ENCODE measurements at regions not wholly inside any gene's neighbourhood (a gene's known extent, or its start where the extent isn't known, plus 50 kb on each side); places are given as distances from the start of the nearest gene placed in this dataset.
"Not testable (repeated sequence)": the region's sequence is repeated elsewhere in the genome, so short reads cannot be mapped to it uniquely, and the experiment has no call there.

GRCh38 chr15:96470681-96471310 is 140.3 kb downstream of the NR2F2 start:
- no peaks in the 10 kb centered on the region for H3K4me1 ChIP-seq (ENCODE audit: control insufficient read depth, insufficient read depth, low read length)
- no peak overlapping the region for H3K27ac ChIP-seq (ENCODE audit: low read depth, low read length)
- no peaks in the 10 kb centered on the region for H3K9me3 ChIP-seq (ENCODE audit: control insufficient read depth, insufficient read depth, low read depth, low read length)
- H3K9ac ChIP-seq (ENCODE audit: low read length), result no peak overlapping the region
- H3K36me3 ChIP-seq (ENCODE audit: control insufficient read depth, insufficient read depth, low read length), result no peaks in the 10 kb centered on the region
- H3K27me3 ChIP-seq (ENCODE audit: control insufficient read depth, insufficient read depth, low read length), result peaks cover 5% of the 10 kb centered on the region; the same call in 1 of the 2 replicates
- no peak overlapping the region for H3K4me3 ChIP-seq (ENCODE audit: low read depth, low read length)

GRCh38 chr15:96472681-96473080 is 142.2 kb downstream of the NR2F2 start:
- no peaks in the 10 kb centered on the region for H3K4me1 ChIP-seq (ENCODE audit: control insufficient read depth, insufficient read depth, low read length)
- H3K9ac ChIP-seq (ENCODE audit: low read length), result no peak overlapping the region
- no peaks in the 10 kb centered on the region for H3K36me3 ChIP-seq (ENCODE audit: control insufficient read depth, insufficient read depth, low read length)
- no peak overlapping the region for H3K27ac ChIP-seq (ENCODE audit: low read depth, low read length)
- H3K27me3 ChIP-seq (ENCODE audit: control insufficient read depth, insufficient read depth, low read length), result peaks cover 5% of the 10 kb centered on the region; the same call in 1 of the 2 replicates
- H3K4me3 ChIP-seq (ENCODE audit: low read depth, low read length), result no peak overlapping the region
- no peaks in the 10 kb centered on the region for H3K9me3 ChIP-seq (ENCODE audit: control insufficient read depth, insufficient read depth, low read depth, low read length)

GRCh38 chr15:96473556-96473955 is 143.1 kb downstream of the NR2F2 start:
- H3K4me1 ChIP-seq (ENCODE audit: control insufficient read depth, insufficient read depth, low read length), result no peaks in the 10 kb centered on the region
- no peaks in the 10 kb centered on the region for H3K9me3 ChIP-seq (ENCODE audit: control insufficient read depth, insufficient read depth, low read depth, low read length)
- no peak overlapping the region for H3K9ac ChIP-seq (ENCODE audit: low read length)
- no peaks in the 10 kb centered on the region for H3K36me3 ChIP-seq (ENCODE audit: control insufficient read depth, insufficient read depth, low read length)
- H3K27ac ChIP-seq (ENCODE audit: low read depth, low read length), result no peak overlapping the region
- H3K27me3 ChIP-seq (ENCODE audit: control insufficient read depth, insufficient read depth, low read length), result peaks cover 5% of the 10 kb centered on the region; the same call in 1 of the 2 replicates
- H3K4me3 ChIP-seq (ENCODE audit: low read depth, low read length), result no peak overlapping the region

DNA sequence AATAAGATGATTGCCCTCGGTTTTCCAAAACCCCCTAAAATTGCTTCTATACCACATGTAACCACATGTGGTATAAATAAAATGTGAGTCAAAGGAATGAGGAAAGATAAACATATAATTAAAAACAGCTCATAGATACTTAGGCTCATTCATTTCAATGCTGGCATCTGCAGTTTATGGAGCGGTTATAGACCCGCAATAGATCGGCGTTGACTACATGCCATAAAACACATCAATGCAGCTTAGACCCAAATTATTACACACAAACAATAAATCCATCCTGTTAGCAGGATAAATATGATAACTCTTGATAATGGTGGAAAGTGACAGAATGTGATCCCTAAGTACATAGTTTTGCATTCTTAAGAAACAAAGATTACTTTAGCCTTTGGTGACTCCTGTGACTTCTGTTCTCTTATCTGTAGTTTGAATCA is 143.7 kb downstream of the NR2F2 start:
- Histone ChIP-seq H3K9me3 (ENCODE audit: control insufficient read depth, insufficient read depth, low read depth, low read length) (no peaks in the 10 kb centered on the region), H3K27me3 (ENCODE audit: control insufficient read depth, insufficient read depth, low read length) (peaks cover 5% of the 10 kb centered on the region; the same call in 1 of the 2 replicates), H3K27ac (ENCODE audit: low read depth, low read length) (no peak overlapping the region), H3K9ac (ENCODE audit: low read length) (no peak overlapping the region), H3K4me1 (ENCODE audit: control insufficient read depth, insufficient read depth, low read length) (no peaks in the 10 kb centered on the region), H3K4me3 (ENCODE audit: low read depth, low read length) (no peak overlapping the region), H3K36me3 (ENCODE audit: control insufficient read depth, insufficient read depth, low read length) (no peaks in the 10 kb centered on the region)

GRCh38 chr15:96477227-96477626 is 146.7 kb downstream of the NR2F2 start:
- H3K27me3 ChIP-seq (ENCODE audit: control insufficient read depth, insufficient read depth, low read length), result no peaks in the 10 kb centered on the region
- H3K9ac ChIP-seq (ENCODE audit: low read length), result no peak overlapping the region
- H3K4me3 ChIP-seq (ENCODE audit: low read depth, low read length), result no peak overlapping the region
- no peaks in the 10 kb centered on the region for H3K36me3 ChIP-seq (ENCODE audit: control insufficient read depth, insufficient read depth, low read length)
- H3K4me1 ChIP-seq (ENCODE audit: control insufficient read depth, insufficient read depth, low read length), result no peaks in the 10 kb centered on the region
- H3K27ac ChIP-seq (ENCODE audit: low read depth, low read length), result no peak overlapping the region
- no peaks in the 10 kb centered on the region for H3K9me3 ChIP-seq (ENCODE audit: control insufficient read depth, insufficient read depth, low read depth, low read length)

- not testable (repeated sequence) for H3K4me1 ChIP-seq (ENCODE audit: control insufficient read depth, insufficient read depth, low read length); H3K27ac ChIP-seq (ENCODE audit: low read depth, low read length); H3K27me3 ChIP-seq (ENCODE audit: control insufficient read depth, insufficient read depth, low read length); H3K36me3 ChIP-seq (ENCODE audit: control insufficient read depth, insufficient read depth, low read length); H3K9ac ChIP-seq (ENCODE audit: low read length); H3K4me3 ChIP-seq (ENCODE audit: low read depth, low read length); H3K9me3 ChIP-seq (ENCODE audit: control insufficient read depth, insufficient read depth, low read depth, low read length)
These were observed 153.9 kb downstream of the NR2F2 start for GRCh38 chr15:96484412-96484811.

GRCh38 chr15:96484830-96485229 is 154.3 kb downstream of the NR2F2 start:
- H3K9ac ChIP-seq (ENCODE audit: low read length), result no peak overlapping the region
- no peaks in the 10 kb centered on the region for H3K27me3 ChIP-seq (ENCODE audit: control insufficient read depth, insufficient read depth, low read length)
- H3K4me3 ChIP-seq (ENCODE audit: low read depth, low read length), result no peak overlapping the region
- no peak overlapping the region for H3K27ac ChIP-seq (ENCODE audit: low read depth, low read length)
- no peaks in the 10 kb centered on the region for H3K9me3 ChIP-seq (ENCODE audit: control insufficient read depth, insufficient read depth, low read depth, low read length)
- H3K36me3 ChIP-seq (ENCODE audit: control insufficient read depth, insufficient read depth, low read length), result no peaks in the 10 kb centered on the region
- no peaks in the 10 kb centered on the region for H3K4me1 ChIP-seq (ENCODE audit: control insufficient read depth, insufficient read depth, low read length)

DNA sequence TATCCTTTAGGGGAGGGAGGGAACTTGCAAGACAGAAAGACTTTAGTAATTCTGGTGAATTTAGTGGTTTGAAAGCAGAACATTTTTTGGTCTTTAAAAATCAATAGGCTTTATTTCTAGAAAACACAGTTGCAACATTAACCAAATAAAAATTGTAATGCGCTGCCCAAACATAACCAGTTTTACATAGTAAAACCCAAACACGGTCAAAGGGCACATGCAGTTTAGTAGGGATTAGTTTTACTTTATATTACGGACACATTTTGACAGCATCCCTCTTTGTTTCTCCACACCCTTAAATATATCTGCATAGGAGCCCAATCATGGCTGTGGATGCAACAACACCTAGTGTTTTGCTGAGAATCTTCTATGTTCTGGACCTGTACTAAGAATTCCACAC is 156.7 kb downstream of the NR2F2 start:
- H3K4me3 ChIP-seq (ENCODE audit: low read depth, low read length), result no peak overlapping the region
- H3K27ac ChIP-seq (ENCODE audit: low read depth, low read length), result no peak overlapping the region
- no peaks in the 10 kb centered on the region for H3K36me3 ChIP-seq (ENCODE audit: control insufficient read depth, insufficient read depth, low read length)
- H3K4me1 ChIP-seq (ENCODE audit: control insufficient read depth, insufficient read depth, low read length), result no peaks in the 10 kb centered on the region
- H3K9ac ChIP-seq (ENCODE audit: low read length), result no peak overlapping the region
- no peaks in the 10 kb centered on the region for H3K9me3 ChIP-seq (ENCODE audit: control insufficient read depth, insufficient read depth, low read depth, low read length)
- H3K27me3 ChIP-seq (ENCODE audit: control insufficient read depth, insufficient read depth, low read length), result no peaks in the 10 kb centered on the region

DNA sequence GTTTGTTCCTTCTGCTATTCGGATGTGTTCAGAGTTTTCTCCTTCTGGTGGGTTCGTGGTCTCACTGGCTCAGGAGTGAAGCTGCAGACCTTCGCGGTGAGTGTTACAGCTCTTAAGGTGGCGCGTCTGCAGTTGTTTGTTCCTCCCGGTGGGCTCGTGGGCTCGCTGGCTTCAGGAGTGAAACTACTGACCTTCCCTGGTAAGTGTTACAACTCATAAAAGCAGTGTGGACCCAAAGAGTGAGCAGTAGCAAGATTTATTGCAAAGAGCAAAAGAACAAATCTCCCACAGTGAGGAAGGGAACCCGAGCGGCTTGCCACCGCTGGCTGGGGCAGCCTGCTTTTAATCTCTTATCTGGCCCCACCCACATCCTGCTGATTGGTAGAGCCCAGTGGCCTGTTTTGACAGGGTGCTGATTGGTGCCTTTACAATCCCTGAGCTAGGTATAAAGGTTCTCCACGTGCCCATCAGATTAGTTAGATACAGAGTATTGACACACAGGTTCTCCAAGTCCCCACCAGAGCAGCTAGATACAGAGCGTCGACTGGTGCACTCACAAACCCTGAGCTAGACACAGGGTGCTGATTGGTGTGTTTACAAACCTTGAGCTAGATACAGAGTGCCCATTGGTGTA is 160.7 kb downstream of the NR2F2 start:
- not testable (repeated sequence) for H3K4me1 ChIP-seq (ENCODE audit: control insufficient read depth, insufficient read depth, low read length); H3K4me3 ChIP-seq (ENCODE audit: low read depth, low read length); H3K27ac ChIP-seq (ENCODE audit: low read depth, low read length); H3K27me3 ChIP-seq (ENCODE audit: control insufficient read depth, insufficient read depth, low read length); H3K9ac ChIP-seq (ENCODE audit: low read length); H3K9me3 ChIP-seq (ENCODE audit: control insufficient read depth, insufficient read depth, low read depth, low read length); H3K36me3 ChIP-seq (ENCODE audit: control insufficient read depth, insufficient read depth, low read length)

DNA sequence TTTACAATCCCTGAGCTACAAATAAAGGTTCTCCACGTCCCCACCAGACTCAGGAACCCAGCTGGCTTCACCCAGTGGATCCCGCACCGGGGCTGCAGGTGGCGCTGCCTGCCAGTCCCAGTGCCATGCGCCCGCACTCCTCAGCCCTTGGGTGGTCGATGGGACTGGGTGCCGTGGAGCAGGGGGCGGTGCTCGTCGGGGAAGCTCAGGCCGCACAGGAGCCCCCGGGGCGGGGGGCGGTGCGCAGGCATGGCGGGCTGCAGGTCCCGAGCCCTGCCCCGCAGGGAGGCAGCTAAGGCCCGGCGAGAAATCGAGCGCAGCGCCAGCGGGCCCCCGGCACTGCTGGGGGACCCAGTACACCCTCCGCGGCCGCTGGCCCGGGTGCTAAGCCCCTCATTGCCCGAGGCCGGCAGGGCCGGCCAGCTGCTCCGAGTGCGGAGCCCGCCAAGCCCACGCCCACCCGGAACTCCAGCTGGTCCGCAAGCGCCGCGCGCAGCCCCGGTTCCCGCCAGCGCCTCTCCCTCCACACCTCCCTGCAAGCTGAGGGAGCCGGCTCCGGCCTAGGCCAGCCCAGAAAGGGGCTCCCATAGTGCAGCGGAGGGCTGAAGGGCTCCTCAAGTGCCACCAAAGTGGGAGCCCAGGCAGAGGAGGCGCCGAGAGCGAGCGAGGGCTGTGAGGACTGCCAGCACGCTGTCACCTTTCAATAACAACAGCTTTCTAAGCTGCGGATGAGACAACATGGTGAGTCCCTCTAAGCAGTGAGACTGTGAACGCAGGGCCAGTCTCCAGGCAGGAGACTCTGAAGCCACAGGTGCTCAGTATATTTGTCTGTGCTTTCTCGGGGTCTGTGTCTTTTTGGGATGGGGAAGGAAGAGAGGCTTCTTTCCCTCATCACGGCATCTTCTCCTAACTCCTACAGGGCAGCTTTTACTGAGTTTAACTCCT is 161.5 kb downstream of the NR2F2 start:
- H3K9ac ChIP-seq (ENCODE audit: low read length), result peak overlapping the region; percentile 62
- H3K27me3 ChIP-seq (ENCODE audit: control insufficient read depth, insufficient read depth, low read length); H3K27ac ChIP-seq (ENCODE audit: low read depth, low read length); H3K4me1 ChIP-seq (ENCODE audit: control insufficient read depth, insufficient read depth, low read length); H3K36me3 ChIP-seq (ENCODE audit: control insufficient read depth, insufficient read depth, low read length); H3K9me3 ChIP-seq (ENCODE audit: control insufficient read depth, insufficient read depth, low read depth, low read length): not testable (repeated sequence)
- peak overlapping the region; percentile 41 for H3K4me3 ChIP-seq (ENCODE audit: low read depth, low read length)

DNA sequence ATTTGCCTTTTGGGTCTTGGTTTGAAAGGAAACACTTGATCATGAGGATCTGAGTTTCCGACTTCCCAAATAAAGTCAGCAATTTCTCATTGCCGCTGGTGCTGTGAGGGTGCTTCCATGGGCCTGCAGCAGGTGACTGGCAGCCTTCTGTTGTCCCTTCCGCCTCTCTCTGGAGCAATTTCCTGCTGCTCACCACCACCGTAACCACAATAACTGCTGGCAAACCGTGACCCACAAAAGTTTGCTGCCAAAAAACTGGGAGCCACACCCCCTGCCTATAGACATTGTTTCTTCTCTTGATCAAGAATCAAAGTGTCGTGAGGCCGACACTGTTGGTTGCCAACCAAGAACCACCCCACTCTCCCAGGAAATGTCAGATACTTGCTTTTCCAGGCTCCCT is 164.0 kb downstream of the NR2F2 start:
- Histone ChIP-seq H3K36me3 (ENCODE audit: control insufficient read depth, insufficient read depth, low read length) (no peaks in the 10 kb centered on the region), H3K27me3 (ENCODE audit: control insufficient read depth, insufficient read depth, low read length) (0 out of 2 replicates have a peak, but pooled peaks cover 6% of the 10 kb centered on the region), H3K9me3 (ENCODE audit: control insufficient read depth, insufficient read depth, low read depth, low read length) (no peaks in the 10 kb centered on the region), H3K4me1 (ENCODE audit: control insufficient read depth, insufficient read depth, low read length) (no peaks in the 10 kb centered on the region), H3K4me3 (ENCODE audit: low read depth, low read length) (no peak overlapping the region), H3K9ac (ENCODE audit: low read length) (no peak overlapping the region), H3K27ac (ENCODE audit: low read depth, low read length) (no peak overlapping the region)
